HL-60 (cell line): ENCODE measurements at regions not wholly inside any gene's neighbourhood (a gene's known extent, or its start where the extent isn't known, plus 50 kb on each side); places are given as distances from the start of the nearest gene placed in this dataset.

ENCODE experiments used
- CTCF ChIP-seq: IDR thresholded peaks from one replicate; pipeline ENCODE4 v1.5.1; 2011; ENCODE audit warnings: low read length, control low read depth, inconsistent platforms; ENCODE audit not compliant: insufficient read depth
- GABPA ChIP-seq: IDR thresholded peaks from 2 replicates; pipeline ENCODE4 v1.6.1; 2012; ENCODE audit warnings: low read depth
- POLR2AphosphoS5 ChIP-seq: IDR thresholded peaks from 2 replicates; pipeline ENCODE4 v1.6.1; 2012; ENCODE audit warnings: low read depth
- REST ChIP-seq: IDR thresholded peaks from 2 replicates; pipeline ENCODE4 v1.6.1; 2012; ENCODE audit warnings: low read depth; ENCODE audit not compliant: insufficient replicate concordance
- SPI1 ChIP-seq: IDR thresholded peaks from 2 replicates; pipeline ENCODE4 v1.6.1; 2012; ENCODE audit warnings: low read depth, mild to moderate bottlenecking, borderline replicate concordance

GRCh38 chr18:38768504-38768903 lies 1202.9 kb upstream of the CELF4 start:
- no peak for TF ChIP-seq CTCF
- no peak for TF ChIP-seq REST
- TF ChIP-seq GABPA, result no peak
- no peak for TF ChIP-seq POLR2AphosphoS5
- no peak for TF ChIP-seq SPI1
